GM21390 (cell line): ENCODE measurements at regions not wholly inside any gene's neighbourhood (a gene's known extent, or its start where the extent isn't known, plus 50 kb on each side); places are given as distances from the start of the nearest gene placed in this dataset.
"Not testable (repeated sequence)": the region's sequence is repeated elsewhere in the genome, so short reads cannot be mapped to it uniquely, and the experiment has no call there.

ENCODE experiments used
- ATAC-seq: cut with Tn5 transposase; IDR thresholded peaks from one replicate; pipeline ENCODE4 v1.9.1; 2021; ENCODE audit not compliant: unreplicated experiment

GRCh38 chr9:82763656-82764055 lies 299.3 kb downstream of the RASEF start:
- no peak for ATAC-seq

DNA sequence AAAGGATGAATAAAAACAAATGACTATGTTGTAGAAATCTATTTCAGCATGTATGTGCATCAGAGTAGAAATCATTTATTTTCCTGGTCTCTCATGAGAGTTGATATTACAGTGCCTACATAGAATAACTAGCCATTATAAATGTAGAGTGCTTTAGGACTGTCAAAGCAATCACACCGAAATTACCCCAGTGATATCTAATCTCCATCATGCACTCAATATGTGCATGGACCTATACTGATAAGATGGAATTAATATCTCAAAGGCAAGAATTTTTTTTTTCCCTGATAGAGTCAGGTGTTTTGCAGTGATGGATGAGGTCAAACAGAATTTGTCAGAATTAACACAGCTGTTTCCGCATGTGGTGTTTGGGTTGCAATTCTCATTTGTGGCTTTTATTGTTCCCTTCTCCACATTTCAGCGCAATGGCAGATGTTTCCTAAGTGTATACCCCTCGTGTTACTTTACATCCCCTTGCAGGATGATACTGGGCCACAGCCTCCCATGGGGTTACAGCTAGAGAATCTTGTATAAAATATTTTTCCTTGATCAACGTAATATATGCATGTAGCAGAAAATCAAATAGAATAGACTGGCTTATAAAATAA lies 298.8 kb downstream of the RASEF start:
- ATAC-seq: no peak

DNA sequence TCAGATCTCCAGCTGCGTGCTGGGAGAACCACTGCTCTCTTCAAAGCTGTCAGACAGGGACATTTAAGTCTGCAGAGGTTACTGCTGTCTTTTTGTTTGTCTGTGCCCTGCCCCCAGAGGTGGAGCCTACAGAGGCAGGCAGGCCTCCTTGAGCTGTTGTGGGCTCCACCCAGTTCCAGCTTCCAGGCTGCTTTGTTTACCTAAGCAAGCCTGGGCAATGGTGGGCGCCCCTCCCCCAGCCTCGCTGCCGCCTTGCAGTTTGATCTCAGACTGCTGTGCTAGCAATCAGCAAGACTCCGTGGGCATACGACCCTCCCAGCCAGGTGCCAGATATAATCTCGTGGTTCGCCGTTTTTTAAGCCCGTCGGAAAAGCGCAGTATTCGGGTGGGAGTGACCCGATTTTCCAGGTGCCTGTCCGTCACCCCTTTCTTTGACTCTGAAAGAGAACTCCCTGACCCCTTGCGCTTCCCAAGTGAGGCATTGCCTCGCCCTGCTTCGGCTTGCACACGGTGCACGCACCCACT lies 288.2 kb downstream of the RASEF start:
- ATAC-seq: not testable (repeated sequence)

GRCh38 chr9:82776508-82776907 lies 286.4 kb downstream of the RASEF start:
- ATAC-seq: no peak

DNA sequence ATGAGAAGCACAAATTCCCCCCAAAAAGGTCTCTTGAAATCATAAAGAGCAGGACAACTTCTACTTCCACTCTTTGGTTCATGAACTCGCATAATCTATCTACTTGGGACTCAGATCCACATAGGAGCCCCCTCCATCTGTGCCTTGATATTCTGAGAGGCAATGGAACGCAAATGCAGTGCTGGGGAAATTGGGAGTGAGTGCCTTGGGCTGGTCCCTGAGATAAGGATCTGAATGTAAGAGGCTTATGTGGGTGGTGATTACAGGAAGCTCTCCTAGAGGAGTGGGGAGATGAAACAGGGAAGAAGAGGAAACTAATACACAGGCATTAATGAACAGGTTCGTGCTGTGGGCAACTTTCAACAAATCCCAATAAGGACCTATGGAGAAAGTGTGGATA lies 285.6 kb downstream of the RASEF start:
- ATAC-seq: no peak

DNA sequence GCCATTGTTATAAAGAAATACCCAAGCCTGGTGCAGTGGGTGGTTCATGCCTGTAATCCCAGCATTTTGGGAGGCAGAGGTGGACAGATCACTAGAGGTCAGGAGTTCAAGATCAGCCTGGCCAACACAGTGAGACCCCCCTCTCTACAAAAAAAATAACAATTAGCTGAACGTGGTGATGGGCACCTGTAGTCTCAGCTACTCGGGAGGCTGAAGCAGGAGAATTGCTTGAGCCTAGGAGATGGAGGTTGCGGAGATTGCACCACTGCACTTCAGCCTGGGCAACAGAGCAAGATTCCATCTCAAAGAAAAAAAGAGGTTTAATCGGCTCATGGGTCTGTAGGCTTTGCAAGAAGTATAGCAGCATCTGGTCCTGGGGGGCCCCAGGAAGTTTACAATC lies 284.0 kb downstream of the RASEF start:
- not testable (repeated sequence) for ATAC-seq

- ATAC-seq: no peak
Observed at GRCh38 chr9:82780017-82780416, 282.9 kb downstream of the RASEF start.

DNA sequence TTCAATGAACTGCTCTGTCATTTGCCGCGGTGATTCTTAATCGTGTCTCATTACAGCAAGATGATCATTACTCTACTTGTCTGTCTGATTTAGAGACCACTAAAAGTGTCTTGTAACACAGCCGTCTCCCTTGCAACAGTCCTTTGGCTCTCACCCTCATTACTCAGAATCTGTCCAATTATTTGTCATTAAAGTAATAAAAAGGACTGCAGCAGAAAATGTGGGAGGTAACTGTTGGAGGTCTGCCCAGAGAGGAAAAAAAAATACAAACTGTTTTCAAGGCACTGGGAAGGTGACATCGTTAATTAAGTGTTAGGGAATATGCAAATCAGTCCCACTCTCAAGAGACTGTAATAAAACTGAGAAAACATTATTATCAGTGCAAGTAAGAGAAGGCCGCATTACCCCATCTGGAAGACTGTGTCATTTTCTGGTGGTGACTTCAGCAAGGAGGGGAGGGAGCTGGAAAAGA lies 281.0 kb downstream of the RASEF start:
- ATAC-seq: no peak

DNA sequence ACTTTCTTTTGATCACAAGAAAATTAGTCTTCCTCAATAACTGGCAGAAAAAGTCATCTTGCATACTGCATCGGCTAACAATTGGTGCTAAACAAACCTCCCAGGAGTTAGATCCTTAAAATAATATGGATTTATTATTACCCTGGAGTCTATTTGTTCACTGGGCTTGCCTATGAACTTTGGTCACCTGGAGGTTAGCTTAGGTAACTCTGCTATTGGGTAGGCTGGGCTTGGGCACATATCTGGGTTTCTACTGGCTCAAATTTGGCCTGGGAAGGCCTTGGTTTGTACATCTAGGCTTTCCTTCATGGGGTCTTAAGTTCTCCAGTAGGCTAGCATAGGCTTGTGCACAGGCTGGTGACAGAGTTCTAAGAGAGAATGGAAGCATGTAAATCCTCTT lies 279.9 kb downstream of the RASEF start:
- no peak for ATAC-seq

DNA sequence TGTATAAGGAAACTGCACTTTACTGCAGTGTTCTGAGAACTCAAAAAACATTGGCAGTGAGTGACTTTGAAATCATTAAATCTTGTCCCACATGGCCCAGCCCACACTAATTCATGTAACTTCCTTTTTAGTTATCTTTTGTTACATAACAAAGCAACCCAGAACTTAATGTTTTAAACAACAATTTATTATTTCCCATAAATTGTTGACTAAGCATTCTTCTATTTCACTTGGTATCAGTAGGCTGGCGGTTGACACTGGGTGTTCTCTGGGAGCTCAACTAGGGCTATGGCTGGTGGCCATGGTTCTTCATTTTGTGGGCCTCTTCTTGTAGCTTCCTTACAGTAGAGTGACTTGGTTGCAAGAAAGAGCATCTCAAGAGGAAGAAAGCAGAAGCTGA lies 278.4 kb downstream of the RASEF start:
- ATAC-seq: no peak

DNA sequence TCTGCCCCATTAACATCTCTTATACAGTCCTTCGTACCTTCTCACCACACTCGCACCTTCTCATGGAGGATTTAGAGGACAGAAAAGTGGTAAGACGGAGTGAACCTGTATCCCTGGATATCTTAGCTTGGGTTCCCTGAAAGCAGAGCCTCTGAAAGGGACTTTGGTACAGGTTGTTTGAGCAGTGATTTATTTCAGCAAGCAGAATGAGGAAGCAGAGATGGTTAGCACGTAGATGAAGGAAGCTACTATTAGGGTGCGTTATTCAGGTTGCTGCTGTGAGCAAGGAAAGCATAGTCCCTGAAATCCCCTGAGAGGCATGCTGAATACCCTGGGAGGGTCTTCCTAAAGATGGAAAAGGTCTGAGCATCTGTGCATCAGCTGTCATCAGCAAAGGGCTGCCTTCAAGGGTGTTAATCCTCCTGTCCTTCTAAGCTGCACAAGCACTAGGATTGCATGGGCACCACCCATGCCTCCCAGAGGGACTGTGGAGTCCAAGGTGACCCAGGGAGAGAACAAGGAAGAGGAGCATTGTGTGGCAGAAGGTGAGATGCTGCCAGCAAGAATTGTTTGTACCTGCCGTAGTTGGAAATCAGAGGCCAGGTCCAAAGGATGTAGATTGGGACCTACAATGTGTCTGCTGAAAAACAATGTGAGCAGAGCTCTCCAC lies 273.7 kb downstream of the RASEF start:
- no peak for ATAC-seq

DNA sequence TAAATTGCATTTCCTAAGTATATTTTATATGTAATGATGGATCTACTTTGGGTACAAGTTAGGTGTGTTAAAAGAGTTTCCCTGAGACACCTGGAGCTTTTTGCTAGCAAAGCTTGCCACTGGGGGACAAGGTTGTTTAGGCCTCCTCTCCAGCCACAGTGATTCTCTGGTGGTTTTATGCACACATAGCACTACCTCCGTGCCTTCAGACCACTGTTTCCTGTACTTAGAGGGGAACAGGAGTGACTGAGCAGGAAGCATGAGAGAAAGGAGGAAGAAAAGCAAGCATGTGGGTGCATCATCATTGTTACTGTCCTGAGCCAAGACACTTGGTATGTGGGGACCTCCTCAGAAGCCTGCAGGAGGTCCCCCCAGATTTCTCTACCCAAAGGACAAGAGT lies 272.1 kb downstream of the RASEF start:
- ATAC-seq: no peak

- ATAC-seq: no peak
Observed at GRCh38 chr9:82791692-82792091, 271.2 kb downstream of the RASEF start.

GRCh38 chr9:82797534-82797933 lies 265.4 kb downstream of the RASEF start:
- no peak for ATAC-seq

GRCh38 chr9:82799286-82799685 lies 263.7 kb downstream of the RASEF start:
- ATAC-seq: no peak

DNA sequence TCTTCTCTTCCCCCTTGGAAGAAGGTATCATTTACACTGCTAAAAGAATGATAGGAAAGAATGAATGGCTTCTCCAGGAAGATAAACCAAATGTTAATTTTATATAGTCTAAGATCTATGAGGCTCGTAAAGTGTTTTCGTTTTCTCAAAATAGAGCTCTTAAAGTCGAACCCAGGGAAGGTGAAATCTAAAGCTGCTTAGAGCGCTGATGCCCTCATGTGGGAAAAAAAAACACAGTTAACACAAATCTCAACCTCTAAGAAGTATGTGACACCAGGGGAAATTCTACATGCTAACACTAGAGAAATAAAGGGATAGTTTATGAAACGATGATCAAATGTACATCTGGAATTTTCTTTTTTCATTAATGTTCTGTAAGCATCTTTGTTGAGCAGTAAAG lies 257.9 kb downstream of the RASEF start:
- no peak for ATAC-seq

- ATAC-seq: no peak
Observed at GRCh38 chr9:82808478-82808877, 254.5 kb downstream of the RASEF start.

GRCh38 chr9:82810915-82811314 lies 252.0 kb downstream of the RASEF start:
- no peak for ATAC-seq

- ATAC-seq: no peak
Observed at GRCh38 chr9:82819260-82819659, 243.7 kb downstream of the RASEF start.

- no peak for ATAC-seq
Observed at GRCh38 chr9:82820186-82820585, 242.8 kb downstream of the RASEF start.

- ATAC-seq: no peak
Observed at GRCh38 chr9:82829818-82830217, 233.1 kb downstream of the RASEF start.

DNA sequence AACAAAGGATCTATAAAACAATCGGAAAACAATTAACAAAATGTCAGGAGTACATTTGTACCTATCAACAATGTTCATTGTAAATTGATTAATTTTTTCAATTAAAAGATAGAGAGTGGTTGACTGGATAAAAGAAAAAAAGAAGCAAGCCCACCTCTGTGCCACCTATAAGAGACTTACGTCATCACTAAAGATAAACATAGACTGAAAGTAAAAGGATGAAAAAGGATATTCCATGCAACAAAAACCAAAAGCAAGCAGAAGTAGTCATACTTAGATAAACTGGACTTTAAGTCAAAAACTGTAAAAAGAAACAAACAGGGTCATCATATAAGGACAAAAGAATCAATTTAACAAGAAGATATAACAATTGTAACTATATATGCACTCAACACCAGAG lies 197.4 kb downstream of the RASEF start:
- ATAC-seq: no peak
